ENCODE measurements at regions not wholly inside any gene's neighbourhood (a gene's known extent, or its start where the extent isn't known, plus 50 kb on each side); places are given as distances from the start of the nearest gene placed in this dataset.

DNA sequence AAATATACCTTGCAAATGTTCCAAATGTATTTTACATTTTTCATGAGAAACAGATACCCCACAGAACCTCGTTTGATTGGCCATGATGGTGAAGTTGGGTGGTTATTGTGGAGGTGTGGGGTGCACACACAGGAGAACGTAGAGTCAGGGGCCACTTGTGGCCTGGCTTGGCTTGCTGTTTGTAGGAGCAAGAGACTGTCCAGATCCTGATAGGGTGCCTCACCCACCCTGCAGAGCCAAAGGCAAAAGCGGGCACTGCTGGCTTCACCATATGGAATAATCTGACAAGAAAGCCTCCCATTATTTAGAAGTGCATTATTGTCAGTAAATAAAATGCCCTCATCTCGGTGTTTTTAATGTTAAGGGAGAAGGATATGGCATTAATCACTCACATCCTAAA lies 330.2 kb downstream of the TEX29 start:
- no peaks in the 10 kb centered on the region for H3K9me3 Mint-ChIP-seq (ENCODE audit: low read depth)
- no peak overlapping the region for H3K27ac Mint-ChIP-seq
- peaks cover 7% of the 10 kb centered on the region for H3K4me1 Mint-ChIP-seq (ENCODE audit: low read depth)
- DNase-seq (ENCODE audit: low spot score, unreplicated experiment), result no peak
- H3K36me3 Mint-ChIP-seq (ENCODE audit: insufficient read depth), result no peaks in the 10 kb centered on the region
- H3K27me3 Mint-ChIP-seq, result peaks cover 88% of the 10 kb centered on the region
- TF ChIP-seq, protein P1, sequence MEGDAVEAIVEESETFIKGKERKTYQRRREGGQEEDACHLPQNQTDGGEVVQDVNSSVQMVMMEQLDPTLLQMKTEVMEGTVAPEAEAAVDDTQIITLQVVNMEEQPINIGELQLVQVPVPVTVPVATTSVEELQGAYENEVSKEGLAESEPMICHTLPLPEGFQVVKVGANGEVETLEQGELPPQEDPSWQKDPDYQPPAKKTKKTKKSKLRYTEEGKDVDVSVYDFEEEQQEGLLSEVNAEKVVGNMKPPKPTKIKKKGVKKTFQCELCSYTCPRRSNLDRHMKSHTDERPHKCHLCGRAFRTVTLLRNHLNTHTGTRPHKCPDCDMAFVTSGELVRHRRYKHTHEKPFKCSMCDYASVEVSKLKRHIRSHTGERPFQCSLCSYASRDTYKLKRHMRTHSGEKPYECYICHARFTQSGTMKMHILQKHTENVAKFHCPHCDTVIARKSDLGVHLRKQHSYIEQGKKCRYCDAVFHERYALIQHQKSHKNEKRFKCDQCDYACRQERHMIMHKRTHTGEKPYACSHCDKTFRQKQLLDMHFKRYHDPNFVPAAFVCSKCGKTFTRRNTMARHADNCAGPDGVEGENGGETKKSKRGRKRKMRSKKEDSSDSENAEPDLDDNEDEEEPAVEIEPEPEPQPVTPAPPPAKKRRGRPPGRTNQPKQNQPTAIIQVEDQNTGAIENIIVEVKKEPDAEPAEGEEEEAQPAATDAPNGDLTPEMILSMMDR (IDR thresholded peaks at IDR 0.05; ENCODE audit: unreplicated experiment), result no peak
- no peak overlapping the region for H3K4me3 Mint-ChIP-seq (ENCODE audit: low read depth)

DNA sequence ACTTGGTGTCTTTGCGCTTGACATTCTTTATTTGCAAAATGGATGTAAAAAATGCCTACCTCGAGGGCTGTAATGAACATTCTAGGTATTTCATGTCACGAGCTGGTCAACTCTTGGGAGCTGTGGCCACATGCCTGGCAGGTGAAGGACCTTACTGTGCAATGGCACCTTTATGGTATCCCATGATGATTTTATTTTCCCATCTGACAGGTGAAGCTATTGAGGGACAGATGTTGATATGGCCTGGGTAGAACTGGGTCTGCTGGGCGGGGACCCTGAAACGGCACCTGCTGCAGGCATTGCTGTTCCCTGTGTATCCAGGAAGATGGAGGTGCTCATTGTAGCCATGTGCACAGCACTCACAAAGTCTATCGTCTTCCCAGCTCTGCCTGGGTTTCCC lies 332.2 kb downstream of the TEX29 start:
- Mint-ChIP-seq H3K4me1 (ENCODE audit: low read depth) (peaks cover 7% of the 10 kb centered on the region), H3K36me3 (ENCODE audit: insufficient read depth) (no peaks in the 10 kb centered on the region), H3K27me3 (peaks cover 88% of the 10 kb centered on the region), H3K4me3 (ENCODE audit: low read depth) (no peak overlapping the region), H3K27ac (no peak overlapping the region), H3K9me3 (ENCODE audit: low read depth) (no peaks in the 10 kb centered on the region)
- TF ChIP-seq, protein P1 (IDR thresholded peaks at IDR 0.05; ENCODE audit: unreplicated experiment), result no peak
- DNase-seq (ENCODE audit: low spot score, unreplicated experiment), result no peak

GRCh38 chr13:111654531-111654930 lies 334.1 kb downstream of the TEX29 start:
- Mint-ChIP-seq H3K27ac (no peak overlapping the region), H3K36me3 (ENCODE audit: insufficient read depth) (no peaks in the 10 kb centered on the region), H3K9me3 (ENCODE audit: low read depth) (no peaks in the 10 kb centered on the region), H3K4me3 (ENCODE audit: low read depth) (no peak overlapping the region), H3K27me3 (peaks cover 84% of the 10 kb centered on the region), H3K4me1 (ENCODE audit: low read depth) (peaks cover 18% of the 10 kb centered on the region)
- TF ChIP-seq, protein P1 (IDR thresholded peaks at IDR 0.05; ENCODE audit: unreplicated experiment), result no peak
- DNase-seq (ENCODE audit: low spot score, unreplicated experiment), result no peak

DNA sequence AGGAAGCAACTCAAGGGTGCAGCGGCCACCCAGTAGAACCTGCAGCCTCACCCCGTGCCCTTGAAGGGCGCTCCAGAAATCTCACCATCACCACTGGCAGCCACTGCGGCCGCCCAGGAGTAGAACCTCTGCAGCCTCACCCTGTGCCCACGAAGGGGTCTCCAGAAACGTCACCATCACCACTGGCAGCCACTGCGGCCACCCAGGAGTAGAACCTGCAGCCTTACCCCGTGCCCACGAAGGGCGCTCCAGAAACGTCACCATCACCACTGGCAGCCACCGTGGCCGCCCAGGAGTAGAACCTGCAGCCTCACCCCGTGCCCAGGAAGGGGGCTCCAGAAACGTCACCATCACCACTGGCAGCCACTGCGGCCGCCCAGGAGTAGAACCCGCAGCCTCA lies 336.0 kb downstream of the TEX29 start:
- Mint-ChIP-seq H3K4me3 (ENCODE audit: low read depth) (no peak overlapping the region), H3K4me1 (ENCODE audit: low read depth) (peaks cover 18% of the 10 kb centered on the region), H3K27me3 (peaks cover 81% of the 10 kb centered on the region), H3K9me3 (ENCODE audit: low read depth) (no peaks in the 10 kb centered on the region), H3K36me3 (ENCODE audit: insufficient read depth) (no peaks in the 10 kb centered on the region), H3K27ac (no peak overlapping the region)
- DNase-seq (ENCODE audit: low spot score, unreplicated experiment), result no peak
- TF ChIP-seq, protein P1 (IDR thresholded peaks at IDR 0.05; ENCODE audit: unreplicated experiment), result no peak

DNA sequence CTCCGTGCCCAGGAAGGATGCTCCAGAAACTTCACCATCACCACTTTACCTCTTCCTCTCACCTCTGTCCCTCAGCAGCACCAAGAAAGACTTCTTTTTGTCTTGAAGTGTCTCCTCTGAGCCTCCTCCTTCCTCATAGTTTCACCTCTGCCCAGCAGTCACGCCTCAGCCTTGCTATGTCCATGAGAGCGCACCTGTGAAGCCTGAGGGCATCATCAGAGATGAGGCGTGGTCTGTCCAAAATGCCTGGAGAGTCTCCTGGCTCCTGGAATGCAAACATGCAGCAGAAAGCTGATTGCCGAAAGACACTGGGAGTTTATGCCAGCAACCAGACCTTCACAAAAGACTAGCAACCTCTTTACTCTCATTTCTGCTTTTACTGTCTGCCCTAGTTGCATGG lies 336.6 kb downstream of the TEX29 start:
- DNase-seq (ENCODE audit: low spot score, unreplicated experiment), result no peak
- Mint-ChIP-seq H3K27ac (no peak overlapping the region), H3K27me3 (peaks cover 79% of the 10 kb centered on the region), H3K4me3 (ENCODE audit: low read depth) (no peak overlapping the region), H3K9me3 (ENCODE audit: low read depth) (no peaks in the 10 kb centered on the region), H3K36me3 (ENCODE audit: insufficient read depth) (no peaks in the 10 kb centered on the region), H3K4me1 (ENCODE audit: low read depth) (peaks cover 18% of the 10 kb centered on the region)
- TF ChIP-seq, protein P1 (IDR thresholded peaks at IDR 0.05; ENCODE audit: unreplicated experiment), result no peak

Data from progenitor cell of endocrine pancreas (in vitro differentiated cells).